IMR-90 (cell line): ENCODE measurements at regions not wholly inside any gene's neighbourhood (a gene's known extent, or its start where the extent isn't known, plus 50 kb on each side); places are given as distances from the start of the nearest gene placed in this dataset.

Experiments
- ATAC-seq: fragments of 200-7000 bp; cut with Tn5 transposase; 2 replicates; pipeline ENCODE4 v1.9.1; 2020; ENCODE audit warnings: low read depth, mild to moderate bottlenecking, moderate library complexity
- BruUV-seq: library from RNA; stranded (reverse); fragments of 400-500 nt; replicated peaks from 2 replicates; lab custom pipeline; 2021; lab: Mats Ljungman, UMichigan
- CTCF ChIA-PET: fragments of 300-600 bp; formaldehyde crosslinking; extraction: SDS; loops from one replicate; lab custom pipeline; 2021; ENCODE audit warnings: antibody characterized with exemption; lab: Yijun Ruan, JAX
- POLR2A ChIA-PET: fragments of 300-600 bp; sonication (Branson Sonifier 250); formaldehyde crosslinking; loops from one replicate; lab custom pipeline; 2022; ENCODE audit warnings: antibody characterized with exemption; ENCODE audit not compliant: unreplicated experiment; lab: Charles Lee
- DNase-seq: peaks from one replicate; pipeline ENCODE4 v3.0.0; 2013
- H2AFZ ChIP-seq: replicated peaks from 2 replicates; pipeline ENCODE3; 2013; ENCODE audit warnings: low read length, mild to moderate bottlenecking; ENCODE audit not compliant: poor library complexity
- H2AK5ac ChIP-seq: 2 replicates; pipeline ENCODE4 v1.6.1; 2013; ENCODE audit warnings: low read depth, low read length, inconsistent platforms
- H2AK9ac ChIP-seq: replicated peaks from 2 replicates; pipeline ENCODE3; 2013; ENCODE audit warnings: mild to moderate bottlenecking, low read depth, low read length, moderate library complexity; ENCODE audit not compliant: poor library complexity
- H2BK120ac ChIP-seq: 2 replicates; pipeline ENCODE4 v1.6.1; 2013; ENCODE audit warnings: low read depth, low read length, inconsistent platforms
- H2BK15ac ChIP-seq: 3 replicates; pipeline ENCODE4 v1.6.1; 2013; ENCODE audit warnings: low read depth, low read length, inconsistent platforms
- H2BK20ac ChIP-seq: 2 replicates; pipeline ENCODE4 v1.6.1; 2013; ENCODE audit warnings: low read depth, mild to moderate bottlenecking, inconsistent platforms, low read length, moderate library complexity
- H2BK5ac ChIP-seq: 2 replicates; pipeline ENCODE4 v1.6.1; 2013; ENCODE audit warnings: mild to moderate bottlenecking, low read depth, low read length, inconsistent platforms; ENCODE audit not compliant: poor library complexity, severe bottlenecking
- H3K14ac ChIP-seq: replicated peaks from 2 replicates; pipeline ENCODE4 v1.6.1; 2013; ENCODE audit warnings: low read depth, low read length, inconsistent platforms
- H3K18ac ChIP-seq: 2 replicates; pipeline ENCODE4 v1.6.1; 2013; ENCODE audit warnings: low read depth, low read length, control low read depth
- H3K23ac ChIP-seq: 2 replicates; pipeline ENCODE4 v1.6.1; 2013; ENCODE audit warnings: low read depth, low read length, inconsistent platforms
- H3K27ac ChIP-seq: 2 replicates; pipeline ENCODE4 v1.5.1; 2013; ENCODE audit warnings: mild to moderate bottlenecking, control low read depth, low read length; ENCODE audit not compliant: insufficient read depth
- H3K27me3 ChIP-seq: 2 replicates; pipeline ENCODE4 v1.6.1; 2013; ENCODE audit warnings: low read length; ENCODE audit not compliant: control insufficient read depth, insufficient read depth
- H3K36me3 ChIP-seq: 2 replicates; pipeline ENCODE4 v1.6.1; 2013; ENCODE audit warnings: low read length, mixed read lengths; ENCODE audit not compliant: control insufficient read depth, insufficient read depth
- H3K4ac ChIP-seq: 2 replicates; pipeline ENCODE4 v1.6.1; 2013; ENCODE audit warnings: low read depth, low read length, inconsistent platforms
- H3K4me1 ChIP-seq: 2 replicates; pipeline ENCODE4 v1.6.1; 2013; ENCODE audit warnings: low read length, mixed read lengths; ENCODE audit not compliant: control insufficient read depth, insufficient read depth
- H3K4me2 ChIP-seq: 2 replicates; pipeline ENCODE4 v1.6.1; 2013; ENCODE audit warnings: low read depth, mild to moderate bottlenecking, control low read depth, low read length, moderate library complexity
- H3K4me3 ChIP-seq: 2 replicates; pipeline ENCODE4 v1.5.1; 2013; ENCODE audit warnings: low read depth, mild to moderate bottlenecking, control low read depth, low read length, moderate library complexity; ENCODE audit not compliant: insufficient read depth
- H3K56ac ChIP-seq: 2 replicates; pipeline ENCODE4 v1.6.1; 2013; ENCODE audit warnings: low read length, inconsistent platforms; ENCODE audit not compliant: insufficient read depth; ENCODE audit errors: extremely low read depth
- H3K79me1 ChIP-seq, 2 experiments: 2 replicates each; pipeline ENCODE4 v1.6.1; 2013; ENCODE audit warnings: low read length in 2 of 2, inconsistent platforms in 1 of 2, low read depth in 1 of 2
- H3K9ac ChIP-seq: 2 replicates; pipeline ENCODE4 v1.6.1; 2013; ENCODE audit warnings: low read depth, low read length, control low read depth
- H3K9me1 ChIP-seq: 2 replicates; pipeline ENCODE4 v1.6.1; 2013; ENCODE audit warnings: low read length, inconsistent platforms; ENCODE audit not compliant: insufficient read depth
- H3K9me3 ChIP-seq: 2 replicates; pipeline ENCODE4 v1.6.1; 2013; ENCODE audit warnings: low read length; ENCODE audit not compliant: control insufficient read depth, insufficient read depth
- H4K20me1 ChIP-seq: 2 replicates; pipeline ENCODE4 v1.6.1; 2013; ENCODE audit warnings: low read length, inconsistent platforms; ENCODE audit not compliant: insufficient read depth
- H4K5ac ChIP-seq: 2 replicates; pipeline ENCODE4 v1.6.1; 2013; ENCODE audit warnings: mild to moderate bottlenecking, low read depth, low read length, control low read depth
- H4K8ac ChIP-seq, 2 experiments: 2 replicates each; pipeline ENCODE4 v1.6.1; 2013; ENCODE audit warnings: low read depth in 2 of 2, low read length in 2 of 2, control low read depth in 1 of 2, inconsistent platforms in 1 of 2
- H4K91ac ChIP-seq: 2 replicates; pipeline ENCODE4 v1.6.1; 2013; ENCODE audit warnings: low read depth, low read length, inconsistent platforms; ENCODE audit not compliant: insufficient read depth
- BHLHE40 ChIP-seq: fragments of 150-350 bp; IDR thresholded peaks from 2 replicates; pipeline ENCODE4 v1.6.1; 2016; ENCODE audit warnings: mild to moderate bottlenecking, low read depth, low read length
- MAZ ChIP-seq: IDR thresholded peaks from 2 replicates; pipeline ENCODE4 v1.6.1; 2012; ENCODE audit warnings: low read depth, mild to moderate bottlenecking, low read length, improper control_type of control experiment, moderate library complexity, borderline replicate concordance
- MXI1 ChIP-seq: IDR thresholded peaks from 2 replicates; pipeline ENCODE4 v1.6.1; 2012; ENCODE audit warnings: low read depth, mild to moderate bottlenecking, low read length, moderate library complexity, borderline replicate concordance
- SMC3 ChIP-seq: fragments of 150-350 bp; IDR thresholded peaks from 2 replicates; pipeline ENCODE4 v1.6.1; 2016; ENCODE audit warnings: low read depth, mild to moderate bottlenecking, antibody characterized with exemption, low read length, moderate library complexity
- whole genome bisulfite sequencing, 2 experiments: methylation state at CpG; one replicate each; pipeline versions ENCODE4 v1.1.5 to v1.1.7; 2013; ENCODE audit warnings: missing lambda C conversion rate in 2 of 2; ENCODE audit not compliant: insufficient read length in 1 of 2; ENCODE audit errors: extremely low coverage in 2 of 2; 5-methylcytosine and 5-hydroxymethylcytosine counted together
- dilution Hi-C: fragments of 300-500 bp; cut with HindIII; formaldehyde crosslinking; loops from one replicate; pipeline ENCODE4 v1.14.3; 2018; ENCODE audit warnings: low sequenced_read_pairs; ENCODE audit not compliant: unreplicated experiment
- in situ Hi-C: fragments of 300-500 bp; cut with MboI; formaldehyde crosslinking; loops from 3 replicates; pipeline ENCODE4 v1.14.3; 2019; ENCODE audit warnings: low sequenced_read_pairs, inconsistent platforms, mixed read lengths
- intact Hi-C: fragments of 100-400 bp; cut with micrococcal nuclease; formaldehyde crosslinking; loops from 2 replicates; pipeline ENCODE4 v1.10.0; 2022

DNA sequence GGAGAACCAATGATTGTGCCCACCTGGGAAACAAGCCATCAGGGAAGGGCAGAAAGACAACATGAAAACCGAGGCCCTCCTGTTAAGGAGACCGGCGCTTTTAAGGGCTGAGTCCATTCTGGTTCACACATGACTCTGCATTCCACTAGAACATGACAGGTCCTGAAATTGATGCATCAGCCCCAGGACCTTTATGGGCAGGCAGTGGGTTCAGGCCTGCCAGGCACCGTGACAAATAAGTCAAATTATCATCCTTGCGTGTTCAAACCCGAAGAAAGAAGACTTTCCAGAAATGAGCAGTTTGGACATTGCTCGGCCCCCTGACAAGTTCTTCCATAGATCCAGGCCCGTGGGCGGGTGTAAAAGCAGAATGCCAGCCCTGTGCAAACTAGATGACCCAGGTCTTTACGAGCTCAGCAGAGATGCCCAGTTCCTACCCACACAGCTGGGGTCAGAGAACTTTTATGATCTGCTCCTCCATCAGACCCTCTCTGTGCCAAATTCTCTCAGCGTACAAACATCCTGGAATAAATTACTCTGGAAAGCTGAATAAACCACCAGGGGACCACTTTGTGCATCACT lies 295.5 kb upstream of the WWC1 start:
- no peak overlapping the region for H3K27ac ChIP-seq
- H3K14ac ChIP-seq, result no peak overlapping the region
- intact Hi-C loops, result no loop called here
- dilution Hi-C loops, result no loop called here
- no peak overlapping the region for H2AK9ac ChIP-seq
- no peaks in the 10 kb centered on the region for H3K4me1 ChIP-seq
- CTCF ChIA-PET, result no interaction called here
- H3K9me1 ChIP-seq, result no peaks in the 10 kb centered on the region
- no peak overlapping the region for H3K23ac ChIP-seq
- H4K5ac ChIP-seq, result no peak overlapping the region
- H2BK120ac ChIP-seq, result no peak overlapping the region
- no peak overlapping the region for H4K8ac ChIP-seq
- no peak overlapping the region for H3K9ac ChIP-seq
- in situ Hi-C loops, result no loop called here
- no peak overlapping the region for H2AFZ ChIP-seq
- no peak overlapping the region for H2BK20ac ChIP-seq
- no peak overlapping the region for H2BK15ac ChIP-seq
- TF ChIP-seq BHLHE40, result no peak
- TF ChIP-seq SMC3, result no peak
- TF ChIP-seq MAZ, result no peak
- TF ChIP-seq MXI1, result no peak
- 69% methylated on average over 7 of the region's 11 CpGs; no CpG with 5 or more reads in 1 of the 2 experiments for WGBS, 2 experiments
- no peak overlapping the region for H4K91ac ChIP-seq
- BruUV-seq, result no TSS peak
- POLR2A ChIA-PET, result no interaction called here
- no peak overlapping the region for H2AK5ac ChIP-seq
- ATAC-seq (no peak), DNase-seq (no peak)
- no peaks in the 10 kb centered on the region for H4K20me1 ChIP-seq
- H3K36me3 ChIP-seq, result no peaks in the 10 kb centered on the region
- no peak overlapping the region for H3K4me3 ChIP-seq
- H3K18ac ChIP-seq, result no peak overlapping the region
- no peak overlapping the region for H3K56ac ChIP-seq
- no peaks in the 10 kb centered on the region for H3K27me3 ChIP-seq
- no peaks in the 10 kb centered on the region for H3K79me1 ChIP-seq
- no peak overlapping the region for H3K4me2 ChIP-seq
- H3K4ac ChIP-seq, result no peak overlapping the region
- H3K9me3 ChIP-seq, result no peaks in the 10 kb centered on the region
- no peak overlapping the region for H2BK5ac ChIP-seq
